Activated CD4-positive, alpha-beta T cell treated with anti-CD3 and anti-CD28 coated beads, Interleukin-2, amount 50 U/mL, for 24 hours (primary cell): ENCODE measurements at regions not wholly inside any gene's neighbourhood (a gene's known extent, or its start where the extent isn't known, plus 50 kb on each side); places are given as distances from the start of the nearest gene placed in this dataset.
A peak's percentile ranks its signal among the peaks of the same experiment; 100 is the strongest.
"Not testable (repeated sequence)": the region's sequence is repeated elsewhere in the genome, so short reads cannot be mapped to it uniquely, and the experiment has no call there.

ENCODE experiments used
- DNase-seq, 2 donors: peaks; one replicate each; pipeline ENCODE4 v3.0.0-alpha.2; 2020; ENCODE audit warnings: low read depth in 1 of 2, low spot score in 1 of 2

DNA sequence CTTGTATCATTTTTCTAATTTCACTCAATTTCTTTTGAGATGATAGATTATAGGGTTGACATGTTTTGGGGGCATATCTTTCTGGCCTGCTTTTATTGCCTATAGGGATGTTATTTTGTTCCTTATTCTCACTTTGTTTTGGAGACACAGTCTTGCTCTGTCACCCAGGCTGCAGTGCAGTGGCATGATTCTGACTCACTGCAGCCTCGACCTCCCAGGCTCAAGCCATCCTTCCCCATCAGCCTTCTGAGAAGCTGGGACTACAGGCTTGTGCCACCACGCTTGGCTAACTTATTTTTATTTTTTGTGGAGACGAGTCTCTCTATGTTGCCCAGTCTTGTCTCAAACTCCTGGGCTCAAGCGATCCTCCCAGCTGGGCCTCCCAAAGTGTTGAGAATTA is 72.8 kb upstream of the FAN1 start:
- DNase-seq: no peak

DNA sequence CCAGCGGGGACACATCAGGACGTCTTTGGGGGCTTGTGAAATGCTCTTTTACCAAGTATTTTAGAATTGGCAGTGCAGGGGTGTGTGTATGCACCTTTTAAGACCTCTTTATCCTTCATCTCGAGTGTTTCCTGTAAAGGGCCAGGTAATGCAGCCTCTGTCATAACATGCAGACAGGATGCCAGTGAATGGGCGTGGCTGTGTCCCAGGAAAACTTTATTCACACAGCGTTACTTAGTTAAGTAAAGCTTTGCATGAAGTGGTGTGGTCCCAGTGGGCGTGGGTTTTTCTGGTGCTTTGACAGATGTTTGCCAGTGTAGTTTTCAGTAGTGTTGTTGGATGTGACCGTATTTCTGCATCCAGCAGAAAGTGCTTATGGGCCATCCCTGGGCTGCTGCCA is 70.3 kb upstream of the FAN1 start:
- DNase-seq: not testable (repeated sequence)

DNA sequence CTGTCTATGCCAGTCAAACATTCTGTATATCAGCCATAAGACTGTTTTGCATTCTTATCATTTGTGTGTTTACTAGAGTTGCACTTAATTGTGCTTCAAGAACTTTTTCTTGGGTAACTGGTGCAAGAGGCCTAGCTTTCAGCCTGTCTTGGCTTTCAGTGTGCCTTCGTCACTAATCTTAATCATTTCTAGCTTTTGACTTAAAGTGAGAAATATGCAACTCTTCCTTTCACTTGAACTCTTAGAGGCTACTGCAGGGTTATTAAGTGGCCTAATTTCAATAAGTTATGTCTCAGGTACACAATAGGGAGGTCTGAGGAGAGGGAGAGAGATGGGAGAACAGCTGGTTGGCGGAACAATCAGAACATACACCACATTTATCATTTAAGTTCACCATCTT is 62.1 kb upstream of the FAN1 start:
- not testable (repeated sequence) for DNase-seq

DNA sequence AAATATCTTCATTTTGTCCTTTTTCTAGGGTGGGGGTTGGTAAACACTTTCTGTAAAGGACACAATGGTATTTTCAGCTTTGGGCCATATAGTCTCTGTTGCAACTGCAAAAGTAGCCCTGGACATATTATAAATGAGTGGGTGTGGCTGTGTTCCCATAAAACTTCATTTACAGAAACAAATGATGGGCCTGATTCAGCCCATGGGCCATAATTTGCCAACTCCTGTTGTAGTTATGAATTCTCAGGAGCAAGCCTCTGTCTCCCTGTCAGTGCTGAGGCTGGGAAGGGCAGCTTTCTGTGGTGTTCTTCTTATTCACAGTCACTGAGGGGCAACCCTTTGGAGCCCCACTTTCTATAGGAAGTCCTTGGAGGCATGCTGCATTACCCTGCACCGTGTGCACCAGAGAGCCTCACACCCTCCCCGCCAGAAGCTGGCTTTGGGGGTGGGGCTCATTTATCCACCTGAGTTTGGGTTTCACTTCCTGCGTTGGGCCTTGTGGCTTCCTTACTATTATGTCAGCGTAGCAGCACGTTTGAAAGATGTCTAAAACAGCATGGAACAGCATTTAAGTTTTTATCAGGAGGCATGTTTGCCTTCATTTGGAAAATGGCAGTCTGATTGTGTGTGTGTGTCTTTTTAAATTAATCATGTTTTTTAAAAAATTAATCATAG is 60.8 kb upstream of the FAN1 start:
- DNase-seq: peak in 1 of 2 donors; percentile 18

DNA sequence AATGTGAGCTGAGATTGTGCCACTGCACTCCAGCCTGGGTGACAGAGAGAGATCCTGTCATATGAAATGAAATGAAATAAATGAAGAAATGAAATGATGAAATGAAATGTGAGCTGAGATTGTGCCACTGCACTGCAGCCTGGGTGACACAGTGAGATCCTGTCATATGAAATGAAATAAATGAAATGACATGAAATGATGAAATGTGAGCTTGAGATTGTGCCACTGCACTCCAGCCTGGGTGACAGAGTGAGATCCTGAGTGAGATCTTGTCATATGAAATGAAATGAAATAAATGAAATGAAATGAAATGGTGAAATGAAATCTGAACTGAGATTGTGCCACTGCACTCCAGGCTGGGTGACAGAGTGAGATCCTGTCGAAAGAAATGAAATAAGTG is 58.2 kb upstream of the FAN1 start:
- DNase-seq: not testable (repeated sequence)
